H1 (cell line): ENCODE measurements at regions not wholly inside any gene's neighbourhood (a gene's known extent, or its start where the extent isn't known, plus 50 kb on each side); places are given as distances from the start of the nearest gene placed in this dataset.

Experiments used
- CTCF ChIA-PET: fragments of 300-600 bp; sonication (Branson Sonifier 250); formaldehyde crosslinking; loops from one replicate; lab custom pipeline; 2021; ENCODE audit not compliant: partially characterized antibody; lab: Charles Lee
- POLR2A ChIA-PET: fragments of 300-600 bp; sonication (Branson Sonifier 250); formaldehyde crosslinking; loops from one replicate; lab custom pipeline; 2021; ENCODE audit warnings: inconsistent platforms; ENCODE audit not compliant: partially characterized antibody; lab: Charles Lee
- DNase-seq, 2 experiments: peaks; one replicate each; pipeline versions ENCODE4 v3.0.0 to v3.0.0-alpha.2; 2010 to 2022; ENCODE audit warnings: low spot score in 2 of 2, low read depth in 1 of 2, mixed read lengths in 1 of 2
- FAIRE-seq: peaks from 2 replicates; lab custom pipeline; 2011; peaks lifted over from hg19 to GRCh38; lab: Jason Lieb, UNC
- H2AFZ ChIP-seq: 2 replicates; pipeline ENCODE4 v1.8.1; 2012; ENCODE audit warnings: low read length, inconsistent platforms
- H2AK5ac ChIP-seq: 2 replicates; pipeline ENCODE4 v1.6.1; 2013; ENCODE audit warnings: low read depth, low read length
- H2BK120ac ChIP-seq: replicated peaks from 2 replicates; pipeline ENCODE3; 2013; ENCODE audit warnings: low read depth, low read length, inconsistent platforms
- H2BK12ac ChIP-seq: 2 replicates; pipeline ENCODE4 v1.6.1; 2013; ENCODE audit warnings: low read depth, low read length
- H2BK15ac ChIP-seq: 2 replicates; pipeline ENCODE4 v1.6.1; 2013; ENCODE audit warnings: low read length
- H2BK20ac ChIP-seq: 2 replicates; pipeline ENCODE4 v1.6.1; 2013; ENCODE audit warnings: low read length
- H2BK5ac ChIP-seq: 2 replicates; pipeline ENCODE4 v1.6.1; 2013; ENCODE audit warnings: low read depth, low read length
- H3K14ac ChIP-seq: 2 replicates; pipeline ENCODE4 v1.6.1; 2013; ENCODE audit warnings: inconsistent platforms; ENCODE audit not compliant: insufficient read length
- H3K18ac ChIP-seq: 2 replicates; pipeline ENCODE4 v1.6.1; 2013; ENCODE audit warnings: low read length; ENCODE audit errors: extremely low read depth
- H3K23ac ChIP-seq: 2 replicates; pipeline ENCODE4 v1.6.1; 2013; ENCODE audit warnings: inconsistent platforms; ENCODE audit not compliant: insufficient read length
- H3K23me2 ChIP-seq: 2 replicates; pipeline ENCODE4 v1.6.1; 2013; ENCODE audit warnings: low read depth, low read length
- H3K27ac ChIP-seq: 2 replicates; pipeline ENCODE4 v1.6.1; 2011; ENCODE audit warnings: low read depth, low read length, inconsistent platforms
- H3K27me3 ChIP-seq, 4 experiments: replicated peaks in 1 of 4; 1 replicate in 1 of 4; 2 replicates in 3 of 4; pipeline versions ENCODE4 v1.6.1 to v1.8.1; 2011 to 2013; ENCODE audit warnings: low read length in 3 of 4, mild to moderate bottlenecking in 3 of 4, inconsistent platforms in 2 of 4, mixed read lengths in 2 of 4, moderate library complexity in 1 of 4; ENCODE audit not compliant: control insufficient read depth in 3 of 4, insufficient read depth in 3 of 4; ENCODE audit errors: extremely low read depth in 1 of 4
- H3K36me3 ChIP-seq, 4 experiments: 2 replicates each; pipeline versions ENCODE4 v1.6.1 to v1.8.1; 2011 to 2013; ENCODE audit warnings: mild to moderate bottlenecking in 4 of 4, low read length in 3 of 4, moderate library complexity in 2 of 4, control low read depth in 1 of 4, inconsistent platforms in 1 of 4; ENCODE audit not compliant: insufficient read depth in 4 of 4, control insufficient read depth in 2 of 4
- H3K4ac ChIP-seq: replicated peaks from 2 replicates; pipeline ENCODE3; 2013; ENCODE audit warnings: low read length, low read depth, mixed read lengths, inconsistent platforms; ENCODE audit not compliant: insufficient read length
- H3K4me1 ChIP-seq, 4 experiments: replicated peaks in 1 of 4; 1 replicate in 1 of 4; 2 replicates in 3 of 4; pipeline versions ENCODE4 v1.6.1 to v1.8.1; 2011 to 2013; ENCODE audit warnings: low read length in 3 of 4, inconsistent platforms in 2 of 4, mixed read lengths in 1 of 4; ENCODE audit not compliant: insufficient read depth in 4 of 4, control insufficient read depth in 3 of 4
- H3K4me2 ChIP-seq, 2 experiments: 2 replicates each; pipeline versions ENCODE4 v1.6.1 to v1.8.1; 2011 to 2013; ENCODE audit warnings: low read depth in 2 of 2, low read length in 2 of 2, control low read depth in 1 of 2, inconsistent platforms in 1 of 2, mild to moderate bottlenecking in 1 of 2; ENCODE audit not compliant: insufficient read depth in 1 of 2
- H3K4me3 ChIP-seq, 4 experiments: fragments of 200-600, 300-600 bp in 1 of 4; sonication (generic), shearing (Covaris generic), sonication (Bioruptor Twin) in 1 of 4; 2 replicates each; pipeline versions ENCODE4 v1.5.1 to v1.8.1; 2011 to 2016; ENCODE audit warnings: low read length in 4 of 4, low read depth in 3 of 4, control low read depth in 2 of 4, inconsistent platforms in 2 of 4, mild to moderate bottlenecking in 2 of 4, mixed read lengths in 1 of 4, moderate library complexity in 1 of 4; ENCODE audit not compliant: insufficient read depth in 2 of 4; ENCODE audit errors: extremely low read depth in 1 of 4
- H3K56ac ChIP-seq: replicated peaks from 2 replicates; pipeline ENCODE3; 2013; ENCODE audit warnings: low read depth, mild to moderate bottlenecking, mixed read lengths, low read length, inconsistent platforms; ENCODE audit not compliant: insufficient read length
- H3K79me1 ChIP-seq: 2 replicates; pipeline ENCODE4 v1.6.1; 2013; ENCODE audit warnings: low read depth, low read length, control low read depth
- H3K79me2 ChIP-seq, 2 experiments: 2 replicates each; pipeline versions ENCODE4 v1.6.1 to v1.8.1; 2012 to 2013; ENCODE audit warnings: low read length in 2 of 2, mild to moderate bottlenecking in 2 of 2, inconsistent platforms in 1 of 2; ENCODE audit not compliant: insufficient read depth in 2 of 2, control insufficient read depth in 1 of 2
- H3K9ac ChIP-seq, 4 experiments: replicated peaks in 1 of 4; 1 replicate in 1 of 4; 2 replicates in 3 of 4; pipeline versions ENCODE4 v1.6.1 to v1.8.1; 2011 to 2013; ENCODE audit warnings: low read depth in 3 of 4, low read length in 3 of 4, control low read depth in 2 of 4, mild to moderate bottlenecking in 2 of 4, moderate library complexity in 2 of 4, inconsistent platforms in 1 of 4; ENCODE audit errors: extremely low read depth in 1 of 4
- H3K9me3 ChIP-seq, 2 experiments: 2 replicates each; pipeline versions ENCODE4 v1.6.1 to v1.8.1; 2012 to 2013; ENCODE audit warnings: mild to moderate bottlenecking in 2 of 2, moderate library complexity in 2 of 2, control low read depth in 1 of 2, inconsistent platforms in 1 of 2, low read depth in 1 of 2, low read length in 1 of 2, mixed read lengths in 1 of 2; ENCODE audit not compliant: insufficient read depth in 2 of 2
- H4K20me1 ChIP-seq, 2 experiments: replicated peaks in 1 of 2; 2 replicates each; pipeline versions ENCODE3 to v1.8.1; 2011 to 2013; ENCODE audit warnings: inconsistent platforms in 2 of 2, low read length in 2 of 2, mild to moderate bottlenecking in 1 of 2; ENCODE audit not compliant: insufficient read depth in 2 of 2, control insufficient read depth in 1 of 2
- H4K5ac ChIP-seq: 2 replicates; pipeline ENCODE4 v1.6.1; 2013; ENCODE audit warnings: low read length, low read depth, mixed read lengths, inconsistent platforms; ENCODE audit not compliant: insufficient read length
- H4K8ac ChIP-seq: 2 replicates; pipeline ENCODE4 v1.8.0; 2013; ENCODE audit warnings: mild to moderate bottlenecking, moderate library complexity, low read length, inconsistent platforms; ENCODE audit not compliant: insufficient read depth; ENCODE audit errors: extremely low read depth
- H4K91ac ChIP-seq: replicated peaks from 2 replicates; pipeline ENCODE3; 2013; ENCODE audit warnings: low read length, mixed read lengths, inconsistent platforms; ENCODE audit not compliant: insufficient read length
- ASH2L ChIP-seq: fragments of 200-600, 300-600 bp; sonication (generic); IDR thresholded peaks from one replicate; pipeline ENCODE4 v1.7.1; 2017; ENCODE audit warnings: low read length
- BACH1 ChIP-seq: IDR thresholded peaks from 2 replicates; pipeline ENCODE4 v1.6.1; 2012; ENCODE audit warnings: low read length, improper control_type of control experiment
- CBX5 ChIP-seq: fragments of 300-800, 300-1000 bp; sonication (generic); IDR thresholded peaks from 2 replicates; pipeline ENCODE4 v1.7.1; 2016; ENCODE audit warnings: antibody characterized with exemption, low read length, low read depth
- CHD2 ChIP-seq: IDR thresholded peaks from 2 replicates; pipeline ENCODE4 v1.6.1; 2012; ENCODE audit warnings: low read length, improper control_type of control experiment
- EZH2 ChIP-seq: fragments of 200-600 bp; sonication (generic); IDR thresholded peaks from 2 replicates; pipeline ENCODE4 v1.7.1; 2012; ENCODE audit warnings: low read depth, mild to moderate bottlenecking, moderate library complexity, low read length, inconsistent platforms; ENCODE audit not compliant: severe bottlenecking
- HDAC6 ChIP-seq: IDR thresholded peaks from one replicate; pipeline ENCODE4 v1.7.1; 2012; ENCODE audit warnings: low read depth, mild to moderate bottlenecking, inconsistent platforms, low read length, moderate library complexity
- JUN ChIP-seq: IDR thresholded peaks from 2 replicates; pipeline ENCODE4 v1.6.1; 2011; ENCODE audit warnings: low read depth, mild to moderate bottlenecking, improper control_type of control experiment, low read length
- JUND ChIP-seq: IDR thresholded peaks from 2 replicates; pipeline ENCODE4 v1.6.1; 2011; ENCODE audit warnings: mild to moderate bottlenecking, improper control_type of control experiment, low read length
- NRF1 ChIP-seq: IDR thresholded peaks from 2 replicates; pipeline ENCODE4 v1.6.1; 2011; ENCODE audit warnings: mild to moderate bottlenecking, low read depth, low read length, improper control_type of control experiment
- POLR2A ChIP-seq, 2 experiments: IDR thresholded peaks; 1 replicate in 1 of 2; 2 replicates in 1 of 2; pipeline ENCODE4 v1.6.1; 2011; ENCODE audit warnings: low read depth in 2 of 2, low read length in 2 of 2, mild to moderate bottlenecking in 2 of 2; ENCODE audit errors: control extremely low read depth in 1 of 2
- RFX5 ChIP-seq: IDR thresholded peaks from 2 replicates; pipeline ENCODE4 v1.6.1; 2011; ENCODE audit warnings: low read depth, low read length, improper control_type of control experiment, borderline replicate concordance
- SP1 ChIP-seq: IDR thresholded peaks from 2 replicates; pipeline ENCODE4 v1.6.1; 2011; ENCODE audit warnings: low read depth, low read length
- SP4 ChIP-seq: IDR thresholded peaks from 2 replicates; pipeline ENCODE4 v1.6.1; 2012; ENCODE audit warnings: low read length, inconsistent platforms
- USF2 ChIP-seq: IDR thresholded peaks from 2 replicates; pipeline ENCODE4 v1.6.1; 2011; ENCODE audit warnings: low read length, improper control_type of control experiment
- WGBS, 2 experiments: shearing (Covaris generic) in 1 of 2; methylation state at CpG; one replicate each; pipeline versions ENCODE4 v1.1.6 to v1.1.7; 2013 to 2015; ENCODE audit warnings: low lambda C conversion rate in 2 of 2, mixed read lengths in 2 of 2, inconsistent platforms in 1 of 2, low coverage in 1 of 2, missing lambda C conversion rate in 1 of 2; ENCODE audit not compliant: insufficient replicate concordance in 2 of 2, insufficient coverage in 1 of 2, insufficient read length in 1 of 2; ENCODE audit errors: extremely low coverage in 1 of 2, missing lambda C conversion rate in 1 of 2; 5-methylcytosine and 5-hydroxymethylcytosine counted together

- no peak overlapping the region for H2BK12ac ChIP-seq
- no peaks in the 10 kb centered on the region for H3K23me2 ChIP-seq
- H3K56ac ChIP-seq, result no peak overlapping the region
- ChIA-PET CTCF (no interaction called here), POLR2A (no interaction called here)
- no peak overlapping the region for H2BK20ac ChIP-seq
- no peak overlapping the region for H3K27ac ChIP-seq
- no peaks in the 10 kb centered on the region for H3K27me3 ChIP-seq
- no peak overlapping the region for H2BK15ac ChIP-seq
- no peak overlapping the region for H3K4me2 ChIP-seq
- FAIRE-seq (no peak), DNase-seq (no peak)
- H3K9me3 ChIP-seq, result no peaks in the 10 kb centered on the region
- H3K18ac ChIP-seq, result no peak overlapping the region
- H3K79me2 ChIP-seq, result no peaks in the 10 kb centered on the region
- 93% methylated on average over 3 of the region's 3 CpGs; no CpG with 5 or more reads in 1 of the 2 experiments for WGBS, 2 experiments
- H4K8ac ChIP-seq, result no peak overlapping the region
- H3K4me3 ChIP-seq, result no peak overlapping the region
- peaks cover 0 to 2% (median 0%) of the 10 kb centered on the region in 4 experiments; a peak in 1 of 7 replicates for H3K4me1 ChIP-seq
- H4K5ac ChIP-seq, result no peak overlapping the region
- H2AFZ ChIP-seq, result no peak overlapping the region
- H3K9ac ChIP-seq, result no peak overlapping the region
- H4K91ac ChIP-seq, result no peak overlapping the region
- H3K36me3 ChIP-seq, result no peaks in the 10 kb centered on the region
- H2AK5ac ChIP-seq, result no peak overlapping the region
- H2BK5ac ChIP-seq, result no peak overlapping the region
- H3K4ac ChIP-seq, result no peak overlapping the region
- no peak overlapping the region for H2BK120ac ChIP-seq
- H3K23ac ChIP-seq, result no peak overlapping the region
- no peak for TF ChIP-seq CBX5
- no peak for TF ChIP-seq SP4
- no peak for TF ChIP-seq SP1
- no peak for TF ChIP-seq RFX5
- TF ChIP-seq BACH1, result no peak
- no peak for TF ChIP-seq EZH2
- TF ChIP-seq HDAC6, result no peak
- TF ChIP-seq JUND, result no peak
- TF ChIP-seq CHD2, result no peak
- no peak for TF ChIP-seq JUN
- TF ChIP-seq ASH2L, result no peak
- TF ChIP-seq POLR2A (IDR thresholded peaks at IDR 0.05; ENCODE audit: control extremely low read depth in 1 of 2, low read depth in 2 of 2, low read length in 2 of 2), result no peak
- TF ChIP-seq NRF1, result no peak
- no peak for TF ChIP-seq USF2
- no peaks in the 10 kb centered on the region for H3K79me1 ChIP-seq
- H3K14ac ChIP-seq, result no peak overlapping the region
- no peaks in the 10 kb centered on the region for H4K20me1 ChIP-seq
These were observed 992.7 kb downstream of the TTLL7 start for GRCh38 chr1:83006271-83006670.
